ENCODE measurements at regions not wholly inside any gene's neighbourhood (a gene's known extent, or its start where the extent isn't known, plus 50 kb on each side); places are given as distances from the start of the nearest gene placed in this dataset.

DNA sequence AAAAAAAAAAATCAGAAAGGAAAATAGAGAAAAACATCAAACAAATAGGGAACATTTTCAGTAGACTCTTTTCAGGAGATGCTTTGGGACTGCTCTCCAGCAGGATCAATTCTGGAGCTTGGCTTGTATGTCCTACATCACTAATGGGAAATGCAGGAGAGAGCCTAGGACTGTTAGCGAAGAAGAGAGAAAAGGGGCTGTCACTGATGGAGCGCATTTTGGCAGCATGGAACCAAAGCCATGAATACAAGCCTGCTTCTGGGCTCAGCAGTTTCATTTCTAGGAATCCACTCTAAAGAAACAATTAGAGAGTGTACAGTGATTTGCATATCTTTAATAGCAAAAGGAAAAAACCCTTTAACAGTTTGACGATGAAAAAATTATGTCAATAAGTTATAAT lies 203.9 kb downstream of the NUFIP1 start:
- no peak for FAIRE-seq
- Histone ChIP-seq H3K27ac (ENCODE audit: extremely low read depth, low read depth, low read length) (no peak overlapping the region), H3K27me3 (ENCODE audit: control insufficient read depth in 2 of 2, insufficient read depth in 2 of 2, low read length in 2 of 2) (no peaks in the 10 kb centered on the region; a peak in 1 of 5 replicates), H3K79me2 (ENCODE audit: control insufficient read depth, insufficient read depth, low read length) (no peaks in the 10 kb centered on the region), H4K20me1 (replicated peaks; ENCODE audit: control insufficient read depth, insufficient read depth, low read length) (no peaks in the 10 kb centered on the region), H3K9ac (ENCODE audit: insufficient read depth in 1 of 2, low read depth in 2 of 2, low read length in 2 of 2) (no peak overlapping the region), H3K4me2 (ENCODE audit: insufficient read depth, low read length) (no peak overlapping the region), H3K9me1 (ENCODE audit: control insufficient read depth, insufficient read depth, low read length) (no peaks in the 10 kb centered on the region), H3K9me3 (replicated peaks; ENCODE audit: control insufficient read depth, insufficient read depth, low read depth, low read length) (no peaks in the 10 kb centered on the region), H3K4me1 (replicated peaks in 1 of 2; ENCODE audit: control insufficient read depth in 2 of 2, insufficient read depth in 2 of 2, low read length in 2 of 2) (no peaks in the 10 kb centered on the region), H3K4me3 (no peak overlapping the region), H2AFZ (ENCODE audit: low read depth, low read length) (no peak overlapping the region), H3K36me3 (ENCODE audit: control insufficient read depth, insufficient read depth, low read length) (no peaks in the 10 kb centered on the region)
- CTCF ChIA-PET (ENCODE audit: low intra/inter-chr PET ratio): no interaction called here
- POLR2A ChIA-PET: no interaction called here
- no peak for DNase-seq (ENCODE audit: extremely low read depth in 1 of 4, low spot score in 3 of 4)
- in situ Hi-C loops (cut with MboI) (no loop called here), intact Hi-C loops (cut with micrococcal nuclease) (no loop called here)
- BruUV-seq (replicated peaks): no TSS peak
- WGBS (ENCODE audit: insufficient coverage, low coverage, missing lambda C conversion rate): 0% methylated on average over 3 of the region's 3 CpGs
- ATAC-seq: no peak
- TF ChIP-seq, protein P1, sequence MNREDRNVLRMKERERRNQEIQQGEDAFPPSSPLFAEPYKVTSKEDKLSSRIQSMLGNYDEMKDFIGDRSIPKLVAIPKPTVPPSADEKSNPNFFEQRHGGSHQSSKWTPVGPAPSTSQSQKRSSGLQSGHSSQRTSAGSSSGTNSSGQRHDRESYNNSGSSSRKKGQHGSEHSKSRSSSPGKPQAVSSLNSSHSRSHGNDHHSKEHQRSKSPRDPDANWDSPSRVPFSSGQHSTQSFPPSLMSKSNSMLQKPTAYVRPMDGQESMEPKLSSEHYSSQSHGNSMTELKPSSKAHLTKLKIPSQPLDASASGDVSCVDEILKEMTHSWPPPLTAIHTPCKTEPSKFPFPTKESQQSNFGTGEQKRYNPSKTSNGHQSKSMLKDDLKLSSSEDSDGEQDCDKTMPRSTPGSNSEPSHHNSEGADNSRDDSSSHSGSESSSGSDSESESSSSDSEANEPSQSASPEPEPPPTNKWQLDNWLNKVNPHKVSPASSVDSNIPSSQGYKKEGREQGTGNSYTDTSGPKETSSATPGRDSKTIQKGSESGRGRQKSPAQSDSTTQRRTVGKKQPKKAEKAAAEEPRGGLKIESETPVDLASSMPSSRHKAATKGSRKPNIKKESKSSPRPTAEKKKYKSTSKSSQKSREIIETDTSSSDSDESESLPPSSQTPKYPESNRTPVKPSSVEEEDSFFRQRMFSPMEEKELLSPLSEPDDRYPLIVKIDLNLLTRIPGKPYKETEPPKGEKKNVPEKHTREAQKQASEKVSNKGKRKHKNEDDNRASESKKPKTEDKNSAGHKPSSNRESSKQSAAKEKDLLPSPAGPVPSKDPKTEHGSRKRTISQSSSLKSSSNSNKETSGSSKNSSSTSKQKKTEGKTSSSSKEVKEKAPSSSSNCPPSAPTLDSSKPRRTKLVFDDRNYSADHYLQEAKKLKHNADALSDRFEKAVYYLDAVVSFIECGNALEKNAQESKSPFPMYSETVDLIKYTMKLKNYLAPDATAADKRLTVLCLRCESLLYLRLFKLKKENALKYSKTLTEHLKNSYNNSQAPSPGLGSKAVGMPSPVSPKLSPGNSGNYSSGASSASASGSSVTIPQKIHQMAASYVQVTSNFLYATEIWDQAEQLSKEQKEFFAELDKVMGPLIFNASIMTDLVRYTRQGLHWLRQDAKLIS (CRISPR knock-in tag; IDR thresholded peaks at IDR 0.05): no peak
- TF ChIP-seq, protein P2, sequence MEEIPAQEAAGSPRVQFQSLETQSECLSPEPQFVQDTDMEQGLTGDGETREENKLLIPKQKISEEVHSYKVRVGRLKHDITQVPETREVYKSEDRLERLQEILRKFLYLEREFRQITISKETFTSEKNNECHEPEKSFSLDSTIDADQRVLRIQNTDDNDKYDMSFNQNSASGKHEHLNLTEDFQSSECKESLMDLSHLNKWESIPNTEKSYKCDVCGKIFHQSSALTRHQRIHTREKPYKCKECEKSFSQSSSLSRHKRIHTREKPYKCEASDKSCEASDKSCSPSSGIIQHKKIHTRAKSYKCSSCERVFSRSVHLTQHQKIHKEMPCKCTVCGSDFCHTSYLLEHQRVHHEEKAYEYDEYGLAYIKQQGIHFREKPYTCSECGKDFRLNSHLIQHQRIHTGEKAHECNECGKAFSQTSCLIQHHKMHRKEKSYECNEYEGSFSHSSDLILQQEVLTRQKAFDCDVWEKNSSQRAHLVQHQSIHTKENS (CRISPR knock-in tag; IDR thresholded peaks at IDR 0.05): no peak
- TF ChIP-seq YY1 (IDR thresholded peaks at IDR 0.05; ENCODE audit: borderline replicate concordance in 1 of 3, control insufficient read depth in 1 of 3, extremely low read depth in 1 of 3, insufficient read depth in 3 of 3, insufficient read length in 1 of 3, insufficient replicate concordance in 2 of 3, low read depth in 1 of 3, low read length in 2 of 3) (no peak), NCOA1 (IDR thresholded peaks at IDR 0.05; ENCODE audit: low read depth) (no peak), DDX20 (tag; IDR thresholded peaks at IDR 0.05; ENCODE audit: low read depth) (no peak), BRD4 (IDR thresholded peaks at IDR 0.05) (no peak), ZNF184 (CRISPR knock-in tag; IDR thresholded peaks at IDR 0.05) (no peak), SMAD2 (IDR thresholded peaks at IDR 0.05; ENCODE audit: low read depth, low read length) (no peak), IFI16 (CRISPR knock-in tag; IDR thresholded peaks at IDR 0.05) (no peak), MYNN (IDR thresholded peaks at IDR 0.05) (no peak), MYNN (CRISPR knock-in tag; IDR thresholded peaks at IDR 0.05) (no peak), PHF20 (IDR thresholded peaks at IDR 0.05; ENCODE audit: partially characterized antibody) (no peak), GATAD2B (IDR thresholded peaks at IDR 0.05; ENCODE audit: borderline replicate concordance) (no peak)
- TF ChIP-seq, protein P3, sequence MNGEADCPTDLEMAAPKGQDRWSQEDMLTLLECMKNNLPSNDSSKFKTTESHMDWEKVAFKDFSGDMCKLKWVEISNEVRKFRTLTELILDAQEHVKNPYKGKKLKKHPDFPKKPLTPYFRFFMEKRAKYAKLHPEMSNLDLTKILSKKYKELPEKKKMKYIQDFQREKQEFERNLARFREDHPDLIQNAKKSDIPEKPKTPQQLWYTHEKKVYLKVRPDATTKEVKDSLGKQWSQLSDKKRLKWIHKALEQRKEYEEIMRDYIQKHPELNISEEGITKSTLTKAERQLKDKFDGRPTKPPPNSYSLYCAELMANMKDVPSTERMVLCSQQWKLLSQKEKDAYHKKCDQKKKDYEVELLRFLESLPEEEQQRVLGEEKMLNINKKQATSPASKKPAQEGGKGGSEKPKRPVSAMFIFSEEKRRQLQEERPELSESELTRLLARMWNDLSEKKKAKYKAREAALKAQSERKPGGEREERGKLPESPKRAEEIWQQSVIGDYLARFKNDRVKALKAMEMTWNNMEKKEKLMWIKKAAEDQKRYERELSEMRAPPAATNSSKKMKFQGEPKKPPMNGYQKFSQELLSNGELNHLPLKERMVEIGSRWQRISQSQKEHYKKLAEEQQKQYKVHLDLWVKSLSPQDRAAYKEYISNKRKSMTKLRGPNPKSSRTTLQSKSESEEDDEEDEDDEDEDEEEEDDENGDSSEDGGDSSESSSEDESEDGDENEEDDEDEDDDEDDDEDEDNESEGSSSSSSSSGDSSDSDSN (IDR thresholded peaks at IDR 0.05; ENCODE audit: borderline replicate concordance in 1 of 2, low read depth in 2 of 2, low read length in 2 of 2): no peak
